GDM1 (cell line): ENCODE measurements at regions not wholly inside any gene's neighbourhood (a gene's known extent, or its start where the extent isn't known, plus 50 kb on each side); places are given as distances from the start of the nearest gene placed in this dataset.

Source experiments
- DNase-seq: peaks from one replicate; lab custom pipeline; 2025; lab: John Stamatoyannopoulos, UW

DNA sequence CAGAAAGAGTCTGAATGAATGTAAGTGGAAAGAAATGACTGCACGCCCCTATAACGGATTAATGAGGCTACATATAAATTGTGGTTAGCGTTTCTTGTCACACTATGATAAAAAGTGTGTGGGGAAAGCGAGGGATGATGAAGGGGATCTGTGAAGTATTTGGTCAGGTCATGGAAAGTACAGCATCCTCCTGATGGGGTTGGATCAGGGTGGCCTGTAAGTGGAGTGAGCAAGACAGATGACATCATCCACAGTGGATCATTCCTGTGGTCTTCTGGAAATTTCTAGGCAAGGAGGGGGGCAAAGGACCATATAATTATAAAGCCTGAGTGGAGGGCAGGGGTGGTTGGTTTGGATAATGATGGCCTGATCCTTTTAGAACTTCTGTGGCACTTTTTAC, 606.0 kb downstream of the INHBA start:
- no peak for DNase-seq

DNA sequence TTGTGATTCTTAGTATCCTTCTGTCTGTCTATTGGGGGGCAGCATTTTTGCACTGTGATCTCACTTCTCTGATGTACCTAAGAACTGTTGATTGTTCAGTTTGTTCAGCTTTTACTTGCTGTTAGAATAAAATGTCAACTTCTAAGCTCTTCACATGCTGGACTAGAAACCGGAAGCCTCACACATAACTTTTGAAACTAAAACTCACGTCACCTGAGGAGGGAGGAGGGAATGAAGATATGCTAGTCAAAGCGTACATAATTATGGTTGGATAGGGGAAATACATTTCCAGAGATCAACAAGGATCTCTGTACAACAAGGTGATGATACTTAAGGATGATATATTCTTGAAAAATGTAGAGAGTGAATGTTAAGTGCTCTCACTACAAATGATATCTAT, 609.7 kb downstream of the INHBA start:
- DNase-seq, result no peak

DNA sequence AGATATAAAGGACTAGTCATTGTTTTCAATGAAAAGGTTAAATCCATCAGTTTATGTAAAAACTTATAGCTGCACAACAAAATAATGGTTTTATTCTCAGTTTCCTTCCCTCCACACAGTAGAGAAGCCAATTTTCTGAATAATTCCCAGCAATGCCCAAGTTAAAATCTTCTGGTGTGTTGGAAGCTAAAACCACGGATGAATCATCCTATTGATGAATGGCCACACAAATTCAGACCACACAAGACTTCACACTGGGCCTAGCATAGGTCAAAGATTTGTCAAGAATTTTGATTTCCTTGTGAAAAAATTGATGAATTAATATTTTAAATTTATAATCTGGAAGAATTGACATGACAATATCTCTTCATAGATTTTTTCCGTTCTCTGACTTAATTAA, 617.6 kb downstream of the INHBA start:
- no peak for DNase-seq

DNA sequence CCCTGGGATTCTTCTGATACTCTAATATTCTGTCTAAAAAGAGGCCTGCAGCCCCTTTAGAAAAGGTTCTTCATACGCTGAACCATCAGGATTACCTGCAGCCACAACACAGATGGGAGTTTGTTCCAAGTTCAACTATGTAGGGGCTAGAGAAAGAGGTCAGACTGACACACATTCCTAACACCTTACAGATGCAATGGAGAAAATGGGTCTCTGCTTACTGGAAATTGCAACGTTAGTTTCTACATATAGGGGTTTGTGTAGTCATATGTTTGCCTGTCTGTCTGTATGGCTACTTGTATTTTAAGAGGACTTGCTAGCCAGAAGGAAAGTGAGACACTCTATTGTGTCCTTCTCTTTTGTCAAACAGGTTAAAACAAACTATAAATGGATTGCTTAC, 618.5 kb downstream of the INHBA start:
- DNase-seq, result no peak

DNA sequence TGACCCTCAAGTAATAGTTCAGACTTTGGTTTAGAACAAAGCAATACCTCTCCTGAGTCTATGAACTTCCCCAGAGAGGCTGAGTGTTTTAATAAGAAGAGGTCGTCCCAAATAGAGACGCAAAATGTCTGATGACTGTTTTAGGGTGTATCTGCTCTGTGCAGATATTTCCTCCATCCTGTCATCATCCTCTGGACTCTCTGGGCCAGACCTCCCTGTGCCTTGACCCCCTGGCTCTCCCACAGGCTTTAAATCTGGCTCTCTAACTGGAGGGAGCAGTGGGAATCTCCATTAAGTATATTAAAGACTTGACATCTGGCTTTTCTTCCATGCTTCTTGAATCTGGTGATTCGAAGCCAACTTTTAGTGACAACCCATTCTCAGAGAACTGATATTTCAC, 633.3 kb downstream of the INHBA start:
- no peak for DNase-seq

DNA sequence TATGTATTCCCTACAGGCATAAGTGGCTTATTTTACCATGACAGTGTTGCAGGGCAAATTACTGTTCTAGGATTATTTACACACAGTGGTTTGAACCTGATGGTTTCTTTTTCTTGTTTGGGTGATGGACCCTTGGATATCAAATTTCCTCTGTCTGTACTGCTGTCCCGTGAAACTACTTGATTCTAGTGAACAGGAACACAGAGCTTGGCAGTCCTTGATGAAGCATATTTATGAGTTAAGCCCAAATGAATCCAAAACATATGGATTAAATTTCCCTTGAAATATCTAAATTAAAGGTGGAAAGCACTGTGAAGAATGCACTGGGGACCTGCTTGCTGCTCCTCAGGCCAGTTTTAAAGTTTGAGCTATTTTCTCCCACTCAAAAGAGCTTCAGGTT, 635.3 kb downstream of the INHBA start:
- DNase-seq, result no peak

DNA sequence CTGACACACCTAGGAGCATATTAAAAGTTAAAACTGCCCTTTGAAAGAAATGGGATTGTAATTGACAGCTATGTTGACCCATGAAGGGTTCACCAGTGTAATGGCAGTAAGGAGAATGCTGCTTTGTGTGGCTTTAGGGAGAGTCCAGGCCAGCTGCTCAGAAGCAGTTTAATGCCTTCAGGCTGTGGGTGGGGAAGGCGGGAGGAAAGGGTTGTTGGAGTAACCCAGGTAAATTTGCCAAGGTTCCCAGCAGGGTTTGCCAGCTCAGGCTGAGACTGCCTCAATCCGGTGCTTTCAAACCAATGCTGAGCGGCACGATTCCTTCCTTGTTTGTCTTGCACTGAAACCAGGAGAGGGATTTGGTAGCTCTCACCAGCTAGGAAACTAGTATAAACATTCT, 637.2 kb downstream of the INHBA start:
- no peak for DNase-seq

DNA sequence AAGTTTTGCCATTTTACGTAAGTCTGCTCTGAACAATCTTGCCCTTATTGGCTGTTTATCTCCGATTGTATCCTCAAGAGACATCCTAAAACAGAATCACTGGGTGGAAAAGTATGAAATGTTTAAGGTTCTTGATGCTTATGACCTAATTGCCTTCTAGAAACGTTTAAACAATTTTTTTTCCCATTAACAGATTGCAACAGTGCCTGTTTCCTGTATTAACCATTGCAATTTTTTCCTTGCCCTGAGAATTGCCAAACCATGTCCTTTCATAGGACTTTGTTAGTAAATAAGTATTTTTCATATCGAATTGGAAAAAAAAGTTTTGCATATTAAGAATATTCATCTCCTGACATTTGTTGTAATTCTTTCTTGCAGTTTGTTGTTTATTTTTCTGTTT, 639.8 kb downstream of the INHBA start:
- DNase-seq, result no peak

DNA sequence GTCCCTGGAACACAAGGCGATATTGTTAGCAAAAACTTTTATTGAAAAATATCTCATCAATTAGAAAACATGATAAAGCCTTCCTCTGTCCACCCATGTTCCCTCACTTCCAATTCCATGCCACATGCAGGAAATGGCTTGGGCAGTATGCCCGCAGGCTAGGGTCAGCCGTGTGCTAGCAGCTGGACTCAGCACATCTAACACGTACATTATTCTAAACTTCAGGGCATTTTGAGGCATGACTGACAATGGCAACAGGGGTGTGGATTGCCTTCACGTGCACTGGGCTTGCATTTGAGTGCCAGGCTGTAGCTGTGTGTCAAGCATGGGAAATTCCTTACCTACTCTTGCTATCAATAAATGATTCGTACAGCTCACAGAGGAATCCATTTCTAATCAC, 642.1 kb downstream of the INHBA start:
- no peak for DNase-seq

DNA sequence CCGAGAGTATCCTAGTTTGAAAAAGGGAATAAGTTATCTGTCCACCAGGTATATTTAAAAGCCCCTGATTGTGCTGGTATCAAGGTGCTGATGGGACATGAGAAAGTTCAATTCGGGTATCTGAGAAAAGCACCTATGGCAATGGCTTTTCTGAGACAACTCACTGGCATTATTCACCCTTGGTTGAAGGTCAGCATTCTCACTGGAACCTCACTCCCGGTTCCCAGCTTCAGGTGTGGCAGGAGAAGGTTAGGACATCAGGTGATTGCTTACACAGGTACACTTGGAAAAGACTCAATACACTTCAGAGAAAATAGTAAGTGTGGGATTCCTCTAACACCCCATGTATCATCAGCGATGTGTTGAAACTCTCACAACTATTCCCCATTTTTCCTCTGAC, 643.1 kb downstream of the INHBA start:
- no peak for DNase-seq

DNA sequence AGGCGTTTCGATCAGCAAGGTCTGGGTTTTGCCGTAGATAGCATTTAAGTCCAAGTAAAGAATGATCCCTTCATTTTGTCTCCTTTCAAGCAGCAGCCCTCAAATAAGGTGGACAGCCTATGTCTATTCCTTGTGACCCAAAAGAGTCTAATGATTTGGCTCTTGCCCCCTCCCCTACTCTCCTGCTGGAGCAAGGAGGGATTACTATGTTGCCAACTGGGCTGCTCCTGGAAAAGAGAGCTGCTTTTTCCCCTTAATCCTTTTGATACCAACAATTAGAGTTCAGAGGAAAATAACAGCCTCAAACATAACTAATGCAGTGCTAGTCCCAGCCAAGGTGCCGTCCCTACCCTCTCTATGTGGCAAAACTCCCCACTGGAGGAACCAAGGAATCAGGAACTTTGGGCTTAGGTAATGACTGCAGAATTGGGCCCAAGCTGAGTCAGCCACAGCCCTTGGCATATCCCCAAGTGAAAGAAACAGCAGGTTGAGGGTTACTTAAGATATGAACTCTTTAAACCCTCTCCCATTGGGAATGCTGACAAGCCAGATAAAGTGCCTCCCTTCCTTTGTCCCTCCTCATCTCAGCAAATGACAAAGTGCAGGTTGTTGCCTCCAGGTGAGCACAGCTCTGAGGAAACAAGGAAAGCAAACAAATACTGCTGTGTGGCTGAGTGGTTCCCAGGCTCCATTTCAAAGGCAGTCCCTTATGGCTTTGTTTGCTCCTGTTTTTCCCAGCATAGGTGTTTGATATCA, 643.7 kb downstream of the INHBA start:
- no peak for DNase-seq

DNA sequence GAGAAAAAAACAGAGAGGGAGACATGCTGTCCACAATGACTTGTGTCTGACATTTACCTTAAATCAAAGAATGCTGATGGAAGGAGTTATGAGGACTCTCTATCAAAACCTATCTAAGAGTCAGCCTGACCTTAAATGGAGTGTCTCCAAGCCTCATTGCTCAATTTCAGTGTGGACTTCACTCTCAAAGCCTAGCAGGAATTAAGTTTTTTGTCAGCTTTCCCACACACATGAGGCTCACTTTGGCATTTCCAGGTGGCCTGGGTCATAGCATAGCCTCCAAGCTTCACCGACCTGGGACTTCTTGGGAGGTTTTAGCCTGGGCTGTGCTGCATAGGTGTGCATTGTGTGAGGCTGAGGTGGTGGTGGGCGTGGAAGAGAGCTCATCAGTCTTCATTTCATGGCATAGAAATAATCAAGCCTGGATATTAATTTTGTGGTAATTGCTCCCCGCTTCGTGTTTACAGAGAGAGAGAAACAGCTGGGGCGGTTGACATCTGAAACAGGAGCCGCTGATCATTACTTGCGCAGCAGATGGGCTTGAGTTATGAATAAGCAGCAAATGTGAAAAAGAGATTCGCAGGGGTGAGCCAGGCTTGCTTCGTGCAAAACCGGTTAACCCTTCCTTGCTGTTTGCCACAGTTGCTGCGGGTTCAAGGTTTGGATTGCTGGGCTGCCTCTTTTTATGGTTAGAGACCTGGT, 647.8 kb downstream of the INHBA start:
- DNase-seq, result no peak

DNA sequence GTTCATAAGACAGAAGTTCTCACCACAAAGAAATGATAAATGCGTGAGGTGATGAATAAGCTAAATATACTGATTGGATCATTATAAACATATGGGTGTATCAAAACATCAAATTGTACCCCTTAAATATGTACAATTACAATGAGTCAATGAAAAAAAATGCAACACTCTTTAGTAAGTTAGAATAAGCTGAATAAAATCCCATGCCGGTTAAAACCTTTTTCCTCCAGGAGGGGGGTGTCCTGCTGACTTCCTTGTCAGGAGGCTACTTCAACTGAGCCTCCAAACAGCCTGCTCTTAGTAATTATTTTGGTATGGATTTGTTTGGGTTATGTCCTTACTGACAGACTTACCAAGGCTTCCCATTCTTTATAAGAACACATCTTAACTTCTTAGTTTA, 649.1 kb downstream of the INHBA start:
- DNase-seq, result no peak

DNA sequence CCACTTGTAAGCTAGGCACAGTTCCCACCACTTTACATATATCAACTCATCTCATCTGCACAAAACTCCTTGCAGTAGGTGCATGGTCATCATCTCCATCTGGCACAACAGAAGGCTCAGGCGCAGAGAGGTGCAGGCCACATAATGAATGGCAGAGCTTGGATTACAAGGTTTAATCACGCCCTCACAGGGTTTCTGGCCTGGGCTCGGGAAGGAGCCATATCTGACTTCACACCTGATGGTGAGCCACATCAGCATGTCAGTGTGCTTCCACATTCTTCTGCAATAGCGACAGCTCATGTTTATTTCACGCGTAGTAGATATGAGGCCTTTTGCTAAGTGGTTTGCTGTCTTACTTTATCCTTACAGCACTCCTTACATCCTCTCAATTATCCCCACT, 650.2 kb downstream of the INHBA start:
- DNase-seq, result no peak

DNA sequence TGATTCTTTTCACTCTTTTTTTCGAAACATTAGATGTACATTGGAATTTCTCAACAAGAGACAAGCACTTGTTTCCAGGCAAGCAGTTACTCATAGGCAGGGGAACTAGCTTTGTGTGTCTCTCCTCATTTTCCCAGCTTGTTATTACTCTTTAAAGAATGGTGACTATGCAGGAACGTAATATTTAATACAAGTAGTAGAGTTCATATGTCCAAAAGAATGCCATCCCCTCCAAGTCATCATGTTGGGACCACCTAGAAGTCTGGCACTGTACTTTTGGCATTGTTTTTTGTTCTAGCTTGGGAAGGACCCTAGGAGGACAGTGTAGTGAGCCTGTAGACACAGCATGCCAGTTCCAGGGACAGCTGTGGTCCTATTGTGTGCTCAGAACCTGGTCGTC, 650.7 kb downstream of the INHBA start:
- no peak for DNase-seq

DNA sequence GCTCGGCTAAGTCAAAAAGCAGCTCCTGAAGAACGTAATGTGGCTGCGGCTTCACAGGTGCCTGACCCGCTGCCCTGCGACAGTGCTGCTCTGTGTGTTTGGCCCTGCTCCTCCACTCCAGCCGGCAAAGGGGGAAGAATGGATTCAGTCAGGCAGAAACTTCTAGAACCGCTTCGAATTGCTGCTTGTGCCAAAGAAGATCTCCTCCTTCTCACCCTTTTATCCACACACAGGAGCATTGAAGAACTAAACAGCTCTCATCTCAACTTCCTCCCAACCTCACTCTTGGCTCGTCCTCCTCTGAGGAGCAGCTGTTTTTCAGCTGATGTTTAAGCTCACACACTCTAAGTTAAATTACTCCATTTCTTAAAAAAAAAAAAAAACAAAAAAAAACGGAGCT, 651.4 kb downstream of the INHBA start:
- DNase-seq, result no peak

DNA sequence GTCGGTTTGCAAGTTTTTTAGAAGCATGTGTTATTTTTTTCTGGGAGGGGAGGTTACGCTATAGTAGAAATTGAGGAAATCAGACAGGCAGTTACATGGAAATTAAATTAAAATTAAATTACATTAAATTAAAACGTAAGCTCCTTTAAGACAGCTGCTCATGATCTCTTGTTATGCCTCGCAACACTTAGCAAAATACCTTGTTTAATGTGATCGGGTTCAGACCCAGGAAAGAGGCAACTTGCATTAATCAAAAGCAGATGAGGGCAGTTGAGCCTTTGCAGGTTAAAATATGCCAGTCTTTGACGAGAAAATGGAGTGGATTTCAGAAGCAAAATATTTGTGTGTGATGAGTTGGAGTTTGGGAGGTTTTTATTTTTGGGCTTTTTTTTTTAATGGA, 651.8 kb downstream of the INHBA start:
- DNase-seq, result no peak

DNA sequence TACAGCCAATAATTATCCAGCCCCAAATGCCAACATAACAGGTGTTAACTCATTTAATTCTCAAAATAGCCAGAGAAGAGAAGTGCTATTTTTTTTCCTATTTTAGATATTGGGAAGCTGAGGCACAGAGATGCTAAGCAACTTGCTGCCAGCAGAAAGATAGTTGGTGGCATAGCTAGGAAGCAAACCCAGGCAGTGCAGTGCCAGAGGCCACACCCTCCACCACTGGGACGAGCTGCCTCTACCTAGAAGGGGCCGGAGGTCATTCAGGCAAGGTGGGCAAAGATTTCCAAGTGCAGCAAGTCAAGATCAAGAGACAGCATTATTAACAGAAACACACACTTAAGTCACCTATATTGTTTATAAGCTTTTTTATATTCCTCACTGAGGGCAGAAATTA, 654.1 kb downstream of the INHBA start:
- DNase-seq, result no peak

DNA sequence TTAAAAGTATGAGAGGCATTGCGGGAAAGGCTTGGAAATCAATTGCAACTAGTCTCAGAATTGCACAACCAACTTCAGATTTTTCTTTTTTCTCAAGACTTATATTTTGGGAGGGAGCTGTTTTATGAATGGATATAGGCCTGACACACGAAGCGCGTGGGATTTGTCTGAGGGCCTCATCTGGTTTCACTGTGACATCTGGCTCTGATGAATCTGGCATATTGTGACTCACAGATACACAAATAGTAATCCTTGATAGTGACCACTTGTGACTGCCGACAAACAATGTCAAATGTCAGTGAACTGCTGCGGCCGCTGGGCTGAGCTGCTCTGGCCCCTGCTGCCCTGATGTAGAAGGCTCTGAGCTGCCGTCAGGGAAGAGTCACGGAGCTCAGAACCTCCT, 655.1 kb downstream of the INHBA start:
- no peak for DNase-seq

DNA sequence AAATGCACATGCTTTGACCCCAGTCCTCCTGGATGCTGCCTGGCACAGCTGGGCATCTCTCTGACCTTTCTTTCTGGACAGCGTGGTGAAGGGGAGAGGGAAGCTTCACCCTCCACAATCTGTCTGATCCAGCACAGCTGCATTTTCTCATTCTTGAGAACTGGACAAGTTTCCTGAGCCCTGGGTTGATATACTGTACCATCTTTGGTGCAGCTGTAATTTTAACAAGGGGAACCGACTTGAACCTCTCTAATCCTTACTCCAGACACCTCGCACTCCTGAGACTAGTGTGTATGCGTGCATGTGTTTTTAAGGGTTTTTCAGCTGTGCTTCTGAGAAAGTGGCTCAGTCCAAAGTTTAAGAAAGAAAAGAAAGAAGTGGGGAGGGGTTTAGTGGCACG, 655.7 kb downstream of the INHBA start:
- DNase-seq, result no peak

DNA sequence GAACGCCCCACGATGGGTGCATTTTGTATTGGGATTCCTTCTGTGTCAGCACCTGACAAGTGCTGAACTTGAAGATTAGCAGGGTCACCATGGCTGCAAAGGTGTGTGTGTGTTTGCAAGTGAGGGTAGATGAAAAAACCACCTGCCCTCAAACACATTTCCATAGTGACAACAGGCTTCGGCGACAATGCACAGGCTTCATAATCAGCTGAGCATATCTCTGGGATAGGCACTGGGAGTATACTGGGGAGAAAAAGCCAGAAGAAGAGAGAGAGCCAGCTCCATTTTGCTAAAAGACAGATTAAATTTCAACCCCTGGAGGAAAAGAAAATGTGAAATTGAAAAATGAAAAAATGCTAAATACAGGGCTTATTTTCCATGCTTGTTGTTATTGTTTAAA, 656.1 kb downstream of the INHBA start:
- no peak for DNase-seq

DNA sequence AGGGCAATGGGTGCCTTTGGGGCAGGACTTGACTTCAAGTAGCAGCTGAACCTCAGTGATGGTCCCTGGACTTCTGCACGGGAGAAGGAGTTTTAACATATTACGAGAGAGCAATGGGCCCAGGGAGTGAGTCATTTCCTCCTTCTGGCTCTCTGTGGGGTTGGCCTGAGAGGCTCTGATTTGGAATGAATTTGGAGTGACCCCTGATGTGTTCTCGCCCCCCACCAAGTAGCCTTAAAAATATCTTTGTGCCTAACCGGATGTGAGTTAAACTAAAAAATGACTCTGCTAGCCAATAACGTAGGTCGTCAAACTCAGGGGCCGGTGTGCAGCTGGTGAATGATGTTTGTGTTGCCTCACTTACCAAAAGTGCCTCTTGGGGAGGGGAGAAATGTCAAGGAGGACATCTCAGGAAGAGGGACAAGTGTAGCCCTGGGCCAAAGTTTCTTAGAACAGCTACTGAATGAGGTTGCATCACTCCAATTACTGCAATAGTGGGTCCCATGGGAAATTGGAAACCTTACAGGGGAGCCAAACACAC, 656.6 kb downstream of the INHBA start:
- no peak for DNase-seq

DNA sequence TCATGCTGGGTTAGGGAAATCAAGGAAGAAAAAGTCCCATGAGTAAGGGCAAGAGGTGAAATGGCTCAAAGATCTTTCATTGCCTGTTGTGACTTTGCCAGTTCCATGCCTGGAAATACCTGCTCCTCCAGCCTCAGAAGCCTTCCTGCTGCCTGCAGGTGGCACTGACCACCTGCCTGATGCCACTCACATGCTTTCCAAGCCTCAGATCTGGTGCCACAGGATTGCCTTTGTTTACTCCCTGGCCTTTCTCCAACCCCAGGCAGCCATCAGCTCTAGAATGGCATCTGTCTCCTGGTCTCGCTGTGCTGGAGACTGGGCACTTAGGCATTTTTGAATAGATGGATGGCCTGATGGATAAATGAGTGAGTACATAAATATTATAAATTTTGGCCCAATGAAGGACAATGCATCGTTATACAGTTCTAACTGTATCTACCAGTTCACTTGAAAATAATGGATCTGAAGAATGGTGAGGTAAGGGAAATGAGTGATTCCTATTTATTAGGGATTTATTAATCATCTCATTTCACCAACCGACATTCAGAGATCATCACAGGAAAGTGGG, 657.2 kb downstream of the INHBA start:
- DNase-seq, result no peak
